Body of pancreas (tissue), 4 donors: ENCODE measurements at regions not wholly inside any gene's neighbourhood (a gene's known extent, or its start where the extent isn't known, plus 50 kb on each side); places are given as distances from the start of the nearest gene placed in this dataset.

ENCODE experiments used
- ATAC-seq: fragments of 150-250 bp; one replicate; pipeline ENCODE4 v1.9.1; 2016
- DNase-seq, 4 donors: peaks; one replicate each; pipeline ENCODE4 v3.0.0-alpha.2; 2019
- H3K27ac ChIP-seq, 4 donors: fragments of 200-600 bp; sonication (generic); 1 replicate in 3 of 4; 2 replicates in 1 of 4; pipeline versions ENCODE4 v1.5.1 to v1.6.1; 2016 to 2019; ENCODE audit warnings: mild to moderate bottlenecking in 1 of 4, mixed read lengths in 1 of 4, moderate library complexity in 1 of 4
- H3K27me3 ChIP-seq, 2 donors: fragments of 200-600 bp; sonication (generic); one replicate each; pipeline ENCODE4 v1.6.0; 2016; ENCODE audit warnings: mild to moderate bottlenecking in 1 of 2
- H3K36me3 ChIP-seq, 2 donors: fragments of 200-600 bp; sonication (generic); replicated peaks in 1 of 2; 2 replicates each; pipeline ENCODE4 v1.5.1; 2016; ENCODE audit warnings: low read depth in 2 of 2; ENCODE audit not compliant: insufficient read depth in 1 of 2
- H3K4me1 ChIP-seq: fragments of 200-600 bp; sonication (generic); one replicate; pipeline ENCODE4 v1.6.0; 2016
- H3K4me3 ChIP-seq, 2 donors: fragments of 200-600 bp; sonication (generic); 1 replicate in 1 of 2; 2 replicates in 1 of 2; pipeline ENCODE4 v1.5.1; 2016 to 2019
- H3K9me3 ChIP-seq, 3 donors: fragments of 200-600 bp; sonication (generic); 1 replicate in 2 of 3; 2 replicates in 1 of 3; pipeline ENCODE4 v1.5.1; 2016
- POLR2A ChIP-seq, 3 donors: fragments of 450-650 bp; IDR thresholded peaks; one replicate each; pipeline ENCODE4 v1.6.1; 2016; ENCODE audit warnings: antibody characterized with exemption in 3 of 3, mild to moderate bottlenecking in 2 of 3
- WGBS, 2 donors: methylation state at CpG; one replicate each; pipeline ENCODE4 v1.1.5; 2017; 5-methylcytosine and 5-hydroxymethylcytosine counted together
- intact Hi-C: fragments of 100-400 bp; cut with DNase I; formaldehyde crosslinking; loops from one replicate; pipeline ENCODE4 v1.15.1; 2023
- TF ChIP-seq, protein P1 (sequence below), 7 experiments: fragments of 450-650 bp in 4 of 7; fragments of 200-600 bp in 3 of 7; sonication (generic) in 3 of 7; IDR thresholded peaks; one replicate each; pipeline ENCODE4 v1.5.1; 2016 to 2019; ENCODE audit warnings: antibody characterized with exemption in 7 of 7

DNA sequence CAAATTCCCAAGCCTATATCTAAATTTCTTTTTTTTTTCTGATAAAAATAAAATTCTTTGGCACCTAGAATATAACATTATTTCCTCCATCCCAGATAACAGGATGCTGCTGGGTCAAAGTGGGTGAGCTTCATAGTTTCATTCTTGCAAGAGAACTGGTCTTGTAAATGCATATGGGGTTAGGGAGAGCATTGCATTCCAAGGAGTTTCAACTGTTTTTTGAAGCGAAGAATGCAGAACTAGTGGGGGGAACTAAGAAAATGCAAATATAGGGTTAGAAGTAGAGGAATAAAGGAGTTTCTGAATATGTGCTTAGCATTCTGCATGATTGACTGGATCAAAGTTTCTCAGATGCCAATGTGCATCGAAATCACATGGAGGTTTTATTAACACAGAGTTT lies 347.2 kb upstream of the XYLT1 start:
- intact Hi-C loops, result no loop called here
- no peak for ATAC-seq
- Histone ChIP-seq H3K27ac (no peak overlapping the region), H3K36me3 (no peaks in the 10 kb centered on the region), H3K4me3 (no peak overlapping the region), H3K9me3 (peaks cover 0 to 8% (median 0%) of the 10 kb centered on the region in 3 donors), H3K4me1 (no peaks in the 10 kb centered on the region), H3K27me3 (no peaks in the 10 kb centered on the region)
- no peak for DNase-seq
- WGBS, 2 donors, result 50 to 59% methylated on average over 2 of the region's 2 CpGs
- no peak for TF ChIP-seq POLR2A (IDR thresholded peaks at IDR 0.05)
- TF ChIP-seq, protein P1, sequence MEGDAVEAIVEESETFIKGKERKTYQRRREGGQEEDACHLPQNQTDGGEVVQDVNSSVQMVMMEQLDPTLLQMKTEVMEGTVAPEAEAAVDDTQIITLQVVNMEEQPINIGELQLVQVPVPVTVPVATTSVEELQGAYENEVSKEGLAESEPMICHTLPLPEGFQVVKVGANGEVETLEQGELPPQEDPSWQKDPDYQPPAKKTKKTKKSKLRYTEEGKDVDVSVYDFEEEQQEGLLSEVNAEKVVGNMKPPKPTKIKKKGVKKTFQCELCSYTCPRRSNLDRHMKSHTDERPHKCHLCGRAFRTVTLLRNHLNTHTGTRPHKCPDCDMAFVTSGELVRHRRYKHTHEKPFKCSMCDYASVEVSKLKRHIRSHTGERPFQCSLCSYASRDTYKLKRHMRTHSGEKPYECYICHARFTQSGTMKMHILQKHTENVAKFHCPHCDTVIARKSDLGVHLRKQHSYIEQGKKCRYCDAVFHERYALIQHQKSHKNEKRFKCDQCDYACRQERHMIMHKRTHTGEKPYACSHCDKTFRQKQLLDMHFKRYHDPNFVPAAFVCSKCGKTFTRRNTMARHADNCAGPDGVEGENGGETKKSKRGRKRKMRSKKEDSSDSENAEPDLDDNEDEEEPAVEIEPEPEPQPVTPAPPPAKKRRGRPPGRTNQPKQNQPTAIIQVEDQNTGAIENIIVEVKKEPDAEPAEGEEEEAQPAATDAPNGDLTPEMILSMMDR (IDR thresholded peaks at IDR 0.05), result no peak

DNA sequence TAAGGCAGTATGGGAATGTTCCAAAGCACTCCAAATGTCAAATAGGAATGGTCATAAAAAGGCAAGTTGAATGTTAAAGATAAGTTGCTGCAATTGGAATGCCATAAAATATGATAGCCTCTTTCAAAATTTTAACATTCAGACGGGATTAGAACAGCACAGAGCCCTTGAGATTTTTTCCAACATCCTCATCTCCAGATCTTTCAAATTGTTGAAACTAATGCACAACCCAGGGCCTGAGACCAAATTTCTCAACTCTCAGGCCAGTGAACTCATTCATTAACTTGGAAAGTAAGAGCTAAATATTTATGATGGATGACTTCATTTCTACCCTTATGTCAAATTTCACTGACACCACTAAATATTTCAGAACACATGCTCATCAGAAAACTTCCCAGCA lies 346.5 kb upstream of the XYLT1 start:
- no peak for TF ChIP-seq POLR2A (IDR thresholded peaks at IDR 0.05)
- TF ChIP-seq, protein P1 (IDR thresholded peaks at IDR 0.05), result no peak
- peaks cover 0 to 8% (median 0%) of the 10 kb centered on the region in 3 donors for H3K9me3 ChIP-seq
- H3K36me3 ChIP-seq, result no peaks in the 10 kb centered on the region
- H3K27ac ChIP-seq, result no peak overlapping the region
- no peak overlapping the region for H3K4me3 ChIP-seq
- intact Hi-C loops, result no loop called here
- H3K4me1 ChIP-seq, result no peaks in the 10 kb centered on the region
- ATAC-seq, result no peak
- DNase-seq, result no peak
- no peaks in the 10 kb centered on the region for H3K27me3 ChIP-seq
- WGBS, 2 donors, result 7 to 8% methylated on average over 1 of the region's 1 CpG

DNA sequence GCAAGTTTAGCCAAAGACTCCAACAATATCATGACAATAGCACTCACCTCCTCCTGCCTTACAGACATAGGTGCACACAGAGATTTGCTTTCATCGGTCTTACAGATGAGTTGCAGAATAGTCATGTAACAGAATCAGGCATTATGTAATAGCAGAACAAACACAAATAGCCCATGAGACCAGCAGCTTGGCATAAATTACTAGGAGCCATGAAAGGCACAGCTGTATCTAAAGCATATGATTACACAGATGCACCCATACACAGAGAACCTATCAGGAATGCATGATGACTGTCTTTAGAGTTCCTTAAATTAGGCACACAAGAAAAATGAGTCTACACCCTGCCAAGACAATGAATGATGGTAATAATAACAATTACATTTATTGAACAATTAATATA lies 342.0 kb upstream of the XYLT1 start:
- WGBS, 2 donors, result 68 to 100% methylated on average over 1 of the region's 1 CpG
- TF ChIP-seq POLR2A (IDR thresholded peaks at IDR 0.05), result no peak
- TF ChIP-seq, protein P1 (IDR thresholded peaks at IDR 0.05), result no peak
- H3K36me3 ChIP-seq, result no peaks in the 10 kb centered on the region
- H3K9me3 ChIP-seq, result peaks cover 0 to 15% (median 0%) of the 10 kb centered on the region in 3 donors
- H3K4me3 ChIP-seq, result no peak overlapping the region
- H3K4me1 ChIP-seq, result no peaks in the 10 kb centered on the region
- ATAC-seq (no peak), DNase-seq (no peak)
- H3K27me3 ChIP-seq, result no peaks in the 10 kb centered on the region
- H3K27ac ChIP-seq, result no peak overlapping the region
- intact Hi-C loops, result no loop called here

DNA sequence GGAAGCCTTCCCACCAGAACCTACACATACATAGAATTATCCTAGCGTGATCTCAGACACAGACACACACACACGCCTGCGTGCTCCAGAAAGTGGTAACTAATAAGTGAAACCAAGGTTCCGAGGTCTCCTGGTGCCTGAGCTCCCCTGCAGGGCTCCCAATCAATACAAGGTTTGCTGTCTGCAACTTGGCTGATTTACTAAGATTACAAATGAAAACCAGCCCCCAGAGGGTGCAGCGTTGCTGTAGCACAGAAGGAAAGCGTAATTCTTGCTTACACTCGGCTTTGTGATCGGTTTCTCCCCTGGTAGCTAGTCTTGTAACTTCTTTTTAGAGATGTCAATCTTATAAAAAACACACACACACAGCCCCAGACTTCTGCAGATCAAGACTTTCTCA lies 334.1 kb upstream of the XYLT1 start:
- Histone ChIP-seq H3K36me3 (no peaks in the 10 kb centered on the region), H3K27ac (no peak overlapping the region), H3K9me3 (no peaks in the 10 kb centered on the region), H3K4me3 (no peak overlapping the region), H3K27me3 (no peaks in the 10 kb centered on the region), H3K4me1 (no peaks in the 10 kb centered on the region)
- intact Hi-C loops, result no loop called here
- TF ChIP-seq POLR2A (IDR thresholded peaks at IDR 0.05), result no peak
- TF ChIP-seq, protein P1 (IDR thresholded peaks at IDR 0.05), result no peak
- 30 to 44% methylated on average over 8 of the region's 8 CpGs for WGBS, 2 donors
- no peak for DNase-seq
- no peak for ATAC-seq

DNA sequence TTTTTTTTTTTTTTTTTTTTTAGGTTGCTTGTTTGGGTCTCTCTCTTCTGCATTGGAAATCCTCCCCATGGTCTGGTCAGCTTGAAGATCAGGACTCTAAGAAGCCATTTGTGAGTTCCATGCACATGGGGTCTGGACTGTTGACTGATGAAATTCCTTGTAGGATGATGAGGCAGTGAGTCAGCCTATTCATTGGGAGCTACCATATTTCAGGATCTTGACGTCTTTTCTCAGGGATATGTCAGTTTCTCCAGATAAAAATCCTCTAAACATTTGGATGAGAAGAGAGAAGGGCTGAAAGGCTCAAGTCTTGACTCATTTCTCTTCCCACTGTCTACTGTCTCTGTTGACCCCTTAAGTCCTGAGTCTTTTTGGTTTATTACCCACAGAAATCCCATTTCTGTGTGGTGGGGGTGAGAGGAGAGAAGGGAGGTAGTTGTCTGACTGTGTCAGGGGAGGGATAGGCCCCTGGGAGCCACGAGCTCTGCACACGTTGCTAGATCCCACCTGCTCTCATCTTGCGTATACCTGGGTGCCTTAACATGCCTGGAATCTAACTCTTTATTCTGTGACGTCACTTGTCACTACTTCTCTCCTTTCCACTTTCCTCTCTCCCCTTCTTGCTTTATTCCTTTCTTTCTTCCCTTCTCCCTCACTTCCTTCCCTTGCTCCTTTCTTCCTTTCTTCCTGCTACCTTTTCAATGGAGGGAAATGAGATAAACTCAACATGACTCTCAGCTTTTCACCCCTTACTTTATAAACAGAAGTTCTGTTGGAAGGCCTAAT lies 333.1 kb upstream of the XYLT1 start:
- DNase-seq (no peak), ATAC-seq (no peak)

More for the DNA sequence above, 333.1 kb upstream of the XYLT1 start:
- H3K4me1 ChIP-seq, result no peaks in the 10 kb centered on the region
- H3K27me3 ChIP-seq, result no peaks in the 10 kb centered on the region
- no peaks in the 10 kb centered on the region for H3K9me3 ChIP-seq
- TF ChIP-seq, protein P1 (IDR thresholded peaks at IDR 0.05), result no peak
- no peak for TF ChIP-seq POLR2A (IDR thresholded peaks at IDR 0.05)
- WGBS, 2 donors, result 43 to 55% methylated on average over 5 of the region's 5 CpGs
- no peak overlapping the region for H3K4me3 ChIP-seq
- no peak overlapping the region for H3K27ac ChIP-seq
- H3K36me3 ChIP-seq, result no peaks in the 10 kb centered on the region
- intact Hi-C loops, result no loop called here
